ENCODE measurements at regions not wholly inside any gene's neighbourhood (a gene's known extent, or its start where the extent isn't known, plus 50 kb on each side); places are given as distances from the start of the nearest gene placed in this dataset.

GRCh38 chr1:208895181-208895580 lies 651.0 kb upstream of the PLXNA2 start:
- Histone ChIP-seq H3F3A (ENCODE audit: insufficient read depth) (no peaks in the 10 kb centered on the region), H2AFZ (no peak overlapping the region), H3K27me3 (replicated peaks; ENCODE audit: insufficient read depth) (no peaks in the 10 kb centered on the region), H3K36me3 (ENCODE audit: low read depth) (no peaks in the 10 kb centered on the region), H3K4me2 (ENCODE audit: unreplicated experiment) (no peak overlapping the region), H3K4me1 (ENCODE audit: insufficient read depth) (no peaks in the 10 kb centered on the region), H3K9me2 (ENCODE audit: insufficient read depth) (no peaks in the 10 kb centered on the region), H3K4me3 (no peak overlapping the region), H3K79me2 (ENCODE audit: insufficient read depth) (no peaks in the 10 kb centered on the region), H3K9ac (no peak overlapping the region), H4K20me1 (ENCODE audit: insufficient read depth) (no peaks in the 10 kb centered on the region), H3K9me3 (ENCODE audit: low read depth) (no peaks in the 10 kb centered on the region), H3K27ac (no peak overlapping the region)
- TF ChIP-seq EZH2phosphoT487 (IDR thresholded peaks at IDR 0.05; ENCODE audit: insufficient read depth, low read depth) (no peak), EZH2 (IDR thresholded peaks at IDR 0.05; ENCODE audit: insufficient read depth, poor library complexity, severe bottlenecking) (no peak)
- DNase-seq = no peak
- WGBS, 2 experiments (ENCODE audit: low coverage in 1 of 2, low lambda C conversion rate in 2 of 2, missing lambda C conversion rate in 2 of 2) = 6 to 7% methylated on average over 1 of the region's 1 CpG
- in situ Hi-C loops (cut with MboI) = no loop called here

- Histone ChIP-seq H3F3A (ENCODE audit: insufficient read depth) (no peaks in the 10 kb centered on the region), H3K4me3 (no peak overlapping the region), H3K9me3 (ENCODE audit: low read depth) (no peaks in the 10 kb centered on the region), H3K4me1 (ENCODE audit: insufficient read depth) (no peaks in the 10 kb centered on the region), H3K4me2 (ENCODE audit: unreplicated experiment) (no peak overlapping the region), H3K27ac (no peak overlapping the region), H3K9ac (no peak overlapping the region), H4K20me1 (ENCODE audit: insufficient read depth) (no peaks in the 10 kb centered on the region), H3K36me3 (ENCODE audit: low read depth) (no peaks in the 10 kb centered on the region), H3K27me3 (replicated peaks; ENCODE audit: insufficient read depth) (no peaks in the 10 kb centered on the region), H3K9me2 (ENCODE audit: insufficient read depth) (no peaks in the 10 kb centered on the region), H2AFZ (no peak overlapping the region), H3K79me2 (ENCODE audit: insufficient read depth) (no peaks in the 10 kb centered on the region)
- DNase-seq = no peak
- 40 to 42% methylated on average over 1 of the region's 1 CpG for WGBS, 2 experiments (ENCODE audit: low coverage in 1 of 2, low lambda C conversion rate in 2 of 2, missing lambda C conversion rate in 2 of 2)
- in situ Hi-C loops (cut with MboI) = no loop called here
- no peak for TF ChIP-seq EZH2phosphoT487 (IDR thresholded peaks at IDR 0.05; ENCODE audit: insufficient read depth, low read depth)
- TF ChIP-seq EZH2 (IDR thresholded peaks at IDR 0.05; ENCODE audit: insufficient read depth, poor library complexity, severe bottlenecking) = no peak
Observed at GRCh38 chr1:208895820-208896219, 651.6 kb upstream of the PLXNA2 start.

- Histone ChIP-seq H3K4me3 (no peak overlapping the region), H3K4me2 (ENCODE audit: unreplicated experiment) (no peak overlapping the region), H4K20me1 (ENCODE audit: insufficient read depth) (no peaks in the 10 kb centered on the region), H3K79me2 (ENCODE audit: insufficient read depth) (no peaks in the 10 kb centered on the region), H3K9ac (no peak overlapping the region), H3K27me3 (replicated peaks; ENCODE audit: insufficient read depth) (no peaks in the 10 kb centered on the region), H3K9me2 (ENCODE audit: insufficient read depth) (no peaks in the 10 kb centered on the region), H3K4me1 (ENCODE audit: insufficient read depth) (no peaks in the 10 kb centered on the region), H3F3A (ENCODE audit: insufficient read depth) (no peaks in the 10 kb centered on the region), H3K9me3 (ENCODE audit: low read depth) (no peaks in the 10 kb centered on the region), H3K36me3 (ENCODE audit: low read depth) (no peaks in the 10 kb centered on the region), H3K27ac (no peak overlapping the region), H2AFZ (no peak overlapping the region)
- TF ChIP-seq EZH2 (IDR thresholded peaks at IDR 0.05; ENCODE audit: insufficient read depth, poor library complexity, severe bottlenecking) (no peak), EZH2phosphoT487 (IDR thresholded peaks at IDR 0.05; ENCODE audit: insufficient read depth, low read depth) (no peak)
- in situ Hi-C loops (cut with MboI) = no loop called here
- no peak for DNase-seq
Observed at GRCh38 chr1:208896768-208897167, 652.6 kb upstream of the PLXNA2 start.

- in situ Hi-C loops (cut with MboI) = no loop called here
- no peaks in the 10 kb centered on the region for H3K9me3 ChIP-seq (ENCODE audit: low read depth)
- H3K4me3 ChIP-seq = no peak overlapping the region
- no peaks in the 10 kb centered on the region for H3K9me2 ChIP-seq (ENCODE audit: insufficient read depth)
- no peaks in the 10 kb centered on the region for H3K79me2 ChIP-seq (ENCODE audit: insufficient read depth)
- no peaks in the 10 kb centered on the region for H3K27me3 ChIP-seq (replicated peaks; ENCODE audit: insufficient read depth)
- H3K36me3 ChIP-seq (ENCODE audit: low read depth) = no peaks in the 10 kb centered on the region
- no peak overlapping the region for H3K27ac ChIP-seq
- H3F3A ChIP-seq (ENCODE audit: insufficient read depth) = no peaks in the 10 kb centered on the region
- H3K4me1 ChIP-seq (ENCODE audit: insufficient read depth) = no peaks in the 10 kb centered on the region
- no peaks in the 10 kb centered on the region for H4K20me1 ChIP-seq (ENCODE audit: insufficient read depth)
- H2AFZ ChIP-seq = no peak overlapping the region
- no peak for DNase-seq
- TF ChIP-seq EZH2phosphoT487 (IDR thresholded peaks at IDR 0.05; ENCODE audit: insufficient read depth, low read depth) = no peak
- TF ChIP-seq EZH2 (IDR thresholded peaks at IDR 0.05; ENCODE audit: insufficient read depth, poor library complexity, severe bottlenecking) = no peak
- H3K9ac ChIP-seq = no peak overlapping the region
- no peak overlapping the region for H3K4me2 ChIP-seq (ENCODE audit: unreplicated experiment)
Observed at GRCh38 chr1:208899438-208899837, 655.3 kb upstream of the PLXNA2 start.

- Histone ChIP-seq H4K20me1 (ENCODE audit: insufficient read depth) (no peaks in the 10 kb centered on the region), H3K4me3 (no peak overlapping the region), H3K9me2 (ENCODE audit: insufficient read depth) (no peaks in the 10 kb centered on the region), H3K27ac (no peak overlapping the region), H3K27me3 (replicated peaks; ENCODE audit: insufficient read depth) (no peaks in the 10 kb centered on the region), H2AFZ (no peak overlapping the region), H3K36me3 (ENCODE audit: low read depth) (no peaks in the 10 kb centered on the region), H3F3A (ENCODE audit: insufficient read depth) (no peaks in the 10 kb centered on the region), H3K9me3 (ENCODE audit: low read depth) (no peaks in the 10 kb centered on the region), H3K4me2 (ENCODE audit: unreplicated experiment) (no peak overlapping the region), H3K9ac (no peak overlapping the region), H3K4me1 (ENCODE audit: insufficient read depth) (no peaks in the 10 kb centered on the region), H3K79me2 (ENCODE audit: insufficient read depth) (no peaks in the 10 kb centered on the region)
- no peak for TF ChIP-seq EZH2phosphoT487 (IDR thresholded peaks at IDR 0.05; ENCODE audit: insufficient read depth, low read depth)
- no peak for TF ChIP-seq EZH2 (IDR thresholded peaks at IDR 0.05; ENCODE audit: insufficient read depth, poor library complexity, severe bottlenecking)
- in situ Hi-C loops (cut with MboI) = no loop called here
- 32 to 38% methylated on average over 7 of the region's 7 CpGs for WGBS, 2 experiments (ENCODE audit: low coverage in 1 of 2, low lambda C conversion rate in 2 of 2, missing lambda C conversion rate in 2 of 2)
- DNase-seq = no peak
Observed at GRCh38 chr1:208903251-208903905, 659.2 kb upstream of the PLXNA2 start.
